ENCODE measurements at regions not wholly inside any gene's neighbourhood (a gene's known extent, or its start where the extent isn't known, plus 50 kb on each side); places are given as distances from the start of the nearest gene placed in this dataset.
"Not testable (repeated sequence)": the region's sequence is repeated elsewhere in the genome, so short reads cannot be mapped to it uniquely, and the experiment has no call there.

- Histone ChIP-seq H3K9ac (ENCODE audit: low read length in 2 of 2) (no peak overlapping the region), H3K27ac (ENCODE audit: low read length) (no peak overlapping the region), H3K9me3 (ENCODE audit: control insufficient read depth in 2 of 2, low read length in 2 of 2) (peaks cover 0 to 2% of the 10 kb centered on the region in 2 donors), H3K36me3 (ENCODE audit: control insufficient read depth in 2 of 2, insufficient read depth in 2 of 2, low read length in 2 of 2) (no peaks in the 10 kb centered on the region), H3K27me3 (ENCODE audit: control insufficient read depth in 1 of 2, insufficient read depth in 2 of 2, low read length in 2 of 2) (no peaks in the 10 kb centered on the region), H3K4me3 (ENCODE audit: low read length in 2 of 2) (no peak overlapping the region), H3K4me1 (ENCODE audit: control insufficient read depth, insufficient read depth, low read length) (no peaks in the 10 kb centered on the region)
Observed at GRCh38 chr5:166123717-166124116, 2167.7 kb upstream of the WWC1 start.

GRCh38 chr5:166127766-166128570 is 2163.5 kb upstream of the WWC1 start:
- Histone ChIP-seq H3K4me1 (ENCODE audit: control insufficient read depth, insufficient read depth, low read length) (no peaks in the 10 kb centered on the region), H3K36me3 (ENCODE audit: control insufficient read depth in 2 of 2, insufficient read depth in 2 of 2, low read length in 2 of 2) (no peaks in the 10 kb centered on the region), H3K9ac (ENCODE audit: low read length in 2 of 2) (no peak overlapping the region), H3K27ac (ENCODE audit: low read length) (no peak overlapping the region), H3K9me3 (ENCODE audit: control insufficient read depth in 2 of 2, low read length in 2 of 2) (no peaks in the 10 kb centered on the region), H3K4me3 (ENCODE audit: low read length in 2 of 2) (no peak overlapping the region), H3K27me3 (ENCODE audit: control insufficient read depth in 1 of 2, insufficient read depth in 2 of 2, low read length in 2 of 2) (no peaks in the 10 kb centered on the region)

DNA sequence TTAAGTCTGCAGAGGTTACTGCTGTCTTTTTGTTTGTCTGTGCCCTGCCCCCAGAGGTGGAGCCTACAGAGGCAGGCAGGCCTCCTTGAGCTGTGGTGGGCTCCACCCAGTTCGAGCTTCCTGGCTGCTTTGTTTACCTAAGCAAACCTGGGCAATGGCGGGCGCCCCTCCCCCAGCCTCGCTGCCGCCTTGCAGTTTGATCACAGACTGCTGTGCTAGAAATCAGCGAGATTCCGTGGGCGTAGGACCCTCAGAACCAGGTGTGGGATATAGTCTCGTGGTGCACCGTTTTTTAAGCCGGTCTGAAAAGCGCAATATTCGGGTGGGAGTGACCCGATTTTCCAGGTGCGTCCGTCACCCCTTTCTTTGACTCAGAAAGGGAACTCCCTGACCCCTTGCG is 2146.3 kb upstream of the WWC1 start:
- not testable (repeated sequence) for H3K4me1 ChIP-seq (ENCODE audit: control insufficient read depth, insufficient read depth, low read length)

GRCh38 chr5:166163996-166164610 is 2127.3 kb upstream of the WWC1 start:
- Histone ChIP-seq H3K9me3 (ENCODE audit: control insufficient read depth in 2 of 2, low read length in 2 of 2) (no peaks in the 10 kb centered on the region), H3K27ac (ENCODE audit: low read length) (no peak overlapping the region), H3K9ac (ENCODE audit: low read length in 2 of 2) (no peak overlapping the region), H3K27me3 (ENCODE audit: control insufficient read depth in 1 of 2, insufficient read depth in 2 of 2, low read length in 2 of 2) (no peaks in the 10 kb centered on the region), H3K36me3 (ENCODE audit: control insufficient read depth in 2 of 2, insufficient read depth in 2 of 2, low read length in 2 of 2) (no peaks in the 10 kb centered on the region), H3K4me1 (ENCODE audit: control insufficient read depth, insufficient read depth, low read length) (no peaks in the 10 kb centered on the region), H3K4me3 (ENCODE audit: low read length in 2 of 2) (no peak overlapping the region)

More for the DNA sequence above, 2146.3 kb upstream of the WWC1 start:
- not testable (repeated sequence) for H3K36me3 ChIP-seq (ENCODE audit: control insufficient read depth in 2 of 2, insufficient read depth in 2 of 2, low read length in 2 of 2); H3K27ac ChIP-seq (ENCODE audit: low read length); H3K9ac ChIP-seq (ENCODE audit: low read length in 2 of 2); H3K4me3 ChIP-seq (ENCODE audit: low read length in 2 of 2); H3K9me3 ChIP-seq (ENCODE audit: control insufficient read depth in 2 of 2, low read length in 2 of 2); H3K27me3 ChIP-seq (ENCODE audit: control insufficient read depth in 1 of 2, insufficient read depth in 2 of 2, low read length in 2 of 2)

DNA sequence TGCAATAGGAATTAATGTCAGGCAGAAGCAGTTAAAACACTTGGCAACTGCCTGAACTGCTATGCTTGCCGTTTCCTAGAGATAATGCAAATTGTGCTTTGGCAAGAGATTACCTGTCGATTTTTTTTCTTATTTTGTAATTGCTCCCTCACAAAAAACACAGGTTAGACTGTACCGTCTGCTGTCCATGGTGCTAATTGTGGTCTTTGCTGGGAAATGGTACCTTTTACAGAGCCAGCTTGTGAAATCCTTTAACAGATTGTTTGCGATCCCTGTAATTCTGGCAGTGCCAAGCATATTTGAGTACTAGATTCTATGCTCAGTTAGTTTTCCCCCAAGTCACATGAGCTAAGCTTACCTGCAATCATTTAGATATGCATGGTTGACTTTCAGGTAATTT is 2125.8 kb upstream of the WWC1 start:
- Histone ChIP-seq H3K9ac (ENCODE audit: low read length in 2 of 2) (no peak overlapping the region), H3K27me3 (ENCODE audit: control insufficient read depth in 1 of 2, insufficient read depth in 2 of 2, low read length in 2 of 2) (no peaks in the 10 kb centered on the region), H3K27ac (ENCODE audit: low read length) (no peak overlapping the region), H3K4me1 (ENCODE audit: control insufficient read depth, insufficient read depth, low read length) (no peaks in the 10 kb centered on the region), H3K9me3 (ENCODE audit: control insufficient read depth in 2 of 2, low read length in 2 of 2) (no peaks in the 10 kb centered on the region), H3K36me3 (ENCODE audit: control insufficient read depth in 2 of 2, insufficient read depth in 2 of 2, low read length in 2 of 2) (no peaks in the 10 kb centered on the region), H3K4me3 (ENCODE audit: low read length in 2 of 2) (no peak overlapping the region)

DNA sequence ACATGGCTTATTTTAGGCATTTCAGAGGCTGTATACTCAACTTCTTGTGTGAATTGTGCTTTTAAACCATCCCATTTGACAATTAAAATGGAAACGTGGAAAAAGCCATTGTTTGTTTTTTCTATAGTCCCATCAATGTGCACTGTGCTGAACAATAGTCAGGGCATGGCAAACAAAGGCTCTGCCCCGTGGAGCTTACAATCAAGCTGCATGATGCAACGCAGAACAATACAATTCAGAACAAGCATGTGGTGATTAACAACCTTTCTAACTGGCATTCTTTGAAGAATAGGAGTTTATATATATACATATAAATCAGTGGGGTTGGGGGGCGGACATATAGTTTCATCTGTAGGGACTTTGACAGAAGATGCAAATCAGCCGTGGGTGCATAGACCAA is 2125.4 kb upstream of the WWC1 start:
- no peaks in the 10 kb centered on the region for H3K36me3 ChIP-seq (ENCODE audit: control insufficient read depth in 2 of 2, insufficient read depth in 2 of 2, low read length in 2 of 2)
- no peaks in the 10 kb centered on the region for H3K9me3 ChIP-seq (ENCODE audit: control insufficient read depth in 2 of 2, low read length in 2 of 2)
- no peak overlapping the region for H3K9ac ChIP-seq (ENCODE audit: low read length in 2 of 2)
- no peak overlapping the region for H3K4me3 ChIP-seq (ENCODE audit: low read length in 2 of 2)
- H3K27me3 ChIP-seq (ENCODE audit: control insufficient read depth in 1 of 2, insufficient read depth in 2 of 2, low read length in 2 of 2), result no peaks in the 10 kb centered on the region
- H3K4me1 ChIP-seq (ENCODE audit: control insufficient read depth, insufficient read depth, low read length), result no peaks in the 10 kb centered on the region
- no peak overlapping the region for H3K27ac ChIP-seq (ENCODE audit: low read length)

DNA sequence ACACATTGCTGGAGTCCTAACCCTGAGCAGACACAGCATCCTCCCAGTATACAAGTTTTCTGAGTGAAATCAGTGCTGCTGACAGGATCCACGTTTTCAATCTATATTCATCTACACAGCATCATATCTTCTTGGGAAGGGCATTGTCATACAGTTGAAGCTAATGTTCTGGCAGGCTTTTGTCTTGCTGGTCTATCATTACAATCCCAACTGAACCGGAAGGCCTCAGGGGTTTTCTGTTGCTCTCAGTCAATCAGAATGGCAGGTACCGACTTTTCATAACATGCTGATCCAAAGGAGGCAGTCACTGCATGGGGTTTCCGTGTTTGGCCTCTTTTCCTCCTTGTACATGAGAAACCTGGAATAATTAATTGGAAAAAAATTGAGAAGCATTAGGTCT is 2118.8 kb upstream of the WWC1 start:
- Histone ChIP-seq H3K27me3 (ENCODE audit: control insufficient read depth in 1 of 2, insufficient read depth in 2 of 2, low read length in 2 of 2) (no peaks in the 10 kb centered on the region), H3K4me3 (ENCODE audit: low read length in 2 of 2) (no peak overlapping the region), H3K4me1 (ENCODE audit: control insufficient read depth, insufficient read depth, low read length) (no peaks in the 10 kb centered on the region), H3K9me3 (ENCODE audit: control insufficient read depth in 2 of 2, low read length in 2 of 2) (no peaks in the 10 kb centered on the region), H3K9ac (ENCODE audit: low read length in 2 of 2) (no peak overlapping the region), H3K27ac (ENCODE audit: low read length) (no peak overlapping the region), H3K36me3 (ENCODE audit: control insufficient read depth in 2 of 2, insufficient read depth in 2 of 2, low read length in 2 of 2) (no peaks in the 10 kb centered on the region)

- H3K9ac ChIP-seq (ENCODE audit: low read length in 2 of 2), result no peak overlapping the region
- no peak overlapping the region for H3K27ac ChIP-seq (ENCODE audit: low read length)
- H3K36me3 ChIP-seq (ENCODE audit: control insufficient read depth in 2 of 2, insufficient read depth in 2 of 2, low read length in 2 of 2), result no peaks in the 10 kb centered on the region
- H3K9me3 ChIP-seq (ENCODE audit: control insufficient read depth in 2 of 2, low read length in 2 of 2), result no peaks in the 10 kb centered on the region
- H3K4me1 ChIP-seq (ENCODE audit: control insufficient read depth, insufficient read depth, low read length), result no peaks in the 10 kb centered on the region
- no peaks in the 10 kb centered on the region for H3K27me3 ChIP-seq (ENCODE audit: control insufficient read depth in 1 of 2, insufficient read depth in 2 of 2, low read length in 2 of 2)
- no peak overlapping the region for H3K4me3 ChIP-seq (ENCODE audit: low read length in 2 of 2)
Observed at GRCh38 chr5:166178411-166179080, 2112.9 kb upstream of the WWC1 start.

GRCh38 chr5:166185185-166185584 is 2106.3 kb upstream of the WWC1 start:
- no peaks in the 10 kb centered on the region for H3K36me3 ChIP-seq (ENCODE audit: control insufficient read depth in 2 of 2, insufficient read depth in 2 of 2, low read length in 2 of 2)
- H3K9ac ChIP-seq (ENCODE audit: low read length in 2 of 2), result no peak overlapping the region
- H3K4me1 ChIP-seq (ENCODE audit: control insufficient read depth, insufficient read depth, low read length), result no peaks in the 10 kb centered on the region
- no peaks in the 10 kb centered on the region for H3K9me3 ChIP-seq (ENCODE audit: control insufficient read depth in 2 of 2, low read length in 2 of 2)
- no peaks in the 10 kb centered on the region for H3K27me3 ChIP-seq (ENCODE audit: control insufficient read depth in 1 of 2, insufficient read depth in 2 of 2, low read length in 2 of 2)
- no peak overlapping the region for H3K4me3 ChIP-seq (ENCODE audit: low read length in 2 of 2)
- H3K27ac ChIP-seq (ENCODE audit: low read length), result no peak overlapping the region

GRCh38 chr5:166188501-166189325 is 2102.7 kb upstream of the WWC1 start:
- H3K4me3 ChIP-seq (ENCODE audit: low read length in 2 of 2), result no peak overlapping the region
- H3K27me3 ChIP-seq (ENCODE audit: control insufficient read depth in 1 of 2, insufficient read depth in 2 of 2, low read length in 2 of 2), result no peaks in the 10 kb centered on the region
- H3K27ac ChIP-seq (ENCODE audit: low read length), result no peak overlapping the region
- H3K36me3 ChIP-seq (ENCODE audit: control insufficient read depth in 2 of 2, insufficient read depth in 2 of 2, low read length in 2 of 2), result no peaks in the 10 kb centered on the region
- H3K4me1 ChIP-seq (ENCODE audit: control insufficient read depth, insufficient read depth, low read length), result no peaks in the 10 kb centered on the region
- no peaks in the 10 kb centered on the region for H3K9me3 ChIP-seq (ENCODE audit: control insufficient read depth in 2 of 2, low read length in 2 of 2)
- H3K9ac ChIP-seq (ENCODE audit: low read length in 2 of 2), result no peak overlapping the region

All from stomach smooth muscle (tissue), 2 donors.